WERI-Rb-1 (cell line): ENCODE measurements at regions not wholly inside any gene's neighbourhood (a gene's known extent, or its start where the extent isn't known, plus 50 kb on each side); places are given as distances from the start of the nearest gene placed in this dataset.

Experiments
- DNase-seq: peaks from one replicate; pipeline ENCODE4 v3.0.0-alpha.2; 2020
- H3K27ac ChIP-seq: fragments of 250-450 bp; sonication (Bioruptor Pico); 2 replicates; pipeline ENCODE4 v1.5.1; 2020; ENCODE audit warnings: mild to moderate bottlenecking, moderate library complexity
- H3K27me3 ChIP-seq: fragments of 250-450 bp; sonication (Bioruptor Pico); 2 replicates; pipeline ENCODE4 v1.5.1; 2021; ENCODE audit warnings: mild to moderate bottlenecking, low read depth, moderate library complexity; ENCODE audit not compliant: insufficient read depth, severe bottlenecking
- H3K36me3 ChIP-seq: fragments of 250-450 bp; sonication (Bioruptor Pico); 2 replicates; pipeline ENCODE4 v1.5.1; 2020; ENCODE audit warnings: mild to moderate bottlenecking, moderate library complexity
- H3K4me3 ChIP-seq: 2 replicates; pipeline ENCODE4 v1.5.1; 2011; ENCODE audit warnings: low read depth, mild to moderate bottlenecking, control low read depth, low read length
- H3K9me3 ChIP-seq: fragments of 250-450 bp; sonication (Bioruptor Pico); 2 replicates; pipeline ENCODE4 v1.5.1; 2021; ENCODE audit warnings: mild to moderate bottlenecking, moderate library complexity; ENCODE audit not compliant: severe bottlenecking
- TF ChIP-seq, protein P1 (sequence below): IDR thresholded peaks from 2 replicates; pipeline ENCODE4 v1.5.1; 2011; ENCODE audit warnings: low read depth, mild to moderate bottlenecking, control low read depth, inconsistent platforms, low read length

DNA sequence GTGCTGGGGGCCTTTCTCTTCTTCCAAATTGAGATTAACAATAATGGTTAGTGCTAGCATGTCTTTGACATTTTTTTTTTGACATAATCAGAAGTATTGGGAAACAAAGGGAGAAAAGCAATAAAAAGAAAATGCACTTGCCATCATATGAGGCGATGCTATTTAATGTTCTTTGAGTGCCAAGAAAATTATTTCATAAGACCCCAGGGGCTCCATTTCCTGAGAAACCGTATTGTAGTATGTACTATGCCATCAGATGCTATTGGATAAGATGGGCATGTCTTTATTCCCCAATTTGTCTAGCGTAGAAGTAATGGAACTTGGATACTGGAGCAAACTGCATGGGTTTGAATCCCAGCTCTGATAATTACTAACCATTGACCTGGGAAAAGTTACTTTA, 408.9 kb downstream of the ADRA2A start:
- TF ChIP-seq, protein P1, sequence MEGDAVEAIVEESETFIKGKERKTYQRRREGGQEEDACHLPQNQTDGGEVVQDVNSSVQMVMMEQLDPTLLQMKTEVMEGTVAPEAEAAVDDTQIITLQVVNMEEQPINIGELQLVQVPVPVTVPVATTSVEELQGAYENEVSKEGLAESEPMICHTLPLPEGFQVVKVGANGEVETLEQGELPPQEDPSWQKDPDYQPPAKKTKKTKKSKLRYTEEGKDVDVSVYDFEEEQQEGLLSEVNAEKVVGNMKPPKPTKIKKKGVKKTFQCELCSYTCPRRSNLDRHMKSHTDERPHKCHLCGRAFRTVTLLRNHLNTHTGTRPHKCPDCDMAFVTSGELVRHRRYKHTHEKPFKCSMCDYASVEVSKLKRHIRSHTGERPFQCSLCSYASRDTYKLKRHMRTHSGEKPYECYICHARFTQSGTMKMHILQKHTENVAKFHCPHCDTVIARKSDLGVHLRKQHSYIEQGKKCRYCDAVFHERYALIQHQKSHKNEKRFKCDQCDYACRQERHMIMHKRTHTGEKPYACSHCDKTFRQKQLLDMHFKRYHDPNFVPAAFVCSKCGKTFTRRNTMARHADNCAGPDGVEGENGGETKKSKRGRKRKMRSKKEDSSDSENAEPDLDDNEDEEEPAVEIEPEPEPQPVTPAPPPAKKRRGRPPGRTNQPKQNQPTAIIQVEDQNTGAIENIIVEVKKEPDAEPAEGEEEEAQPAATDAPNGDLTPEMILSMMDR: no peak
- H3K27me3 ChIP-seq: no peaks in the 10 kb centered on the region
- H3K36me3 ChIP-seq: no peaks in the 10 kb centered on the region; the same call in 1 of the 2 replicates
- no peak for DNase-seq
- H3K9me3 ChIP-seq: peaks cover 14% of the 10 kb centered on the region
- no peak overlapping the region for H3K27ac ChIP-seq
- H3K4me3 ChIP-seq: no peak overlapping the region

- TF ChIP-seq, protein P1: no peak
These were observed 409.5 kb downstream of the ADRA2A start for GRCh38 chr10:111486346-111486745.

GRCh38 chr10:111488668-111489067, 411.8 kb downstream of the ADRA2A start:
- Histone ChIP-seq H3K36me3 (no peaks in the 10 kb centered on the region; the same call in 1 of the 2 replicates), H3K27ac (no peak overlapping the region), H3K4me3 (no peak overlapping the region), H3K27me3 (no peaks in the 10 kb centered on the region), H3K9me3 (peaks cover 21% of the 10 kb centered on the region)
- TF ChIP-seq, protein P1: no peak
- no peak for DNase-seq

More at GRCh38 chr10:111486346-111486745, 409.5 kb downstream of the ADRA2A start:
- H3K9me3 ChIP-seq: peaks cover 18% of the 10 kb centered on the region
- no peak overlapping the region for H3K27ac ChIP-seq
- H3K36me3 ChIP-seq: no peaks in the 10 kb centered on the region; the same call in 1 of the 2 replicates
- no peak overlapping the region for H3K4me3 ChIP-seq
- no peak for DNase-seq
- no peaks in the 10 kb centered on the region for H3K27me3 ChIP-seq

GRCh38 chr10:111491154-111491553, 414.3 kb downstream of the ADRA2A start:
- TF ChIP-seq, protein P1: no peak
- Histone ChIP-seq H3K27ac (no peak overlapping the region), H3K27me3 (no peaks in the 10 kb centered on the region), H3K9me3 (peaks cover 21% of the 10 kb centered on the region), H3K4me3 (no peak overlapping the region), H3K36me3 (no peaks in the 10 kb centered on the region; the same call in 1 of the 2 replicates)
- no peak for DNase-seq

GRCh38 chr10:111493024-111493625, 416.3 kb downstream of the ADRA2A start:
- Histone ChIP-seq H3K36me3 (no peaks in the 10 kb centered on the region), H3K9me3 (peaks cover 21% of the 10 kb centered on the region), H3K27ac (no peak overlapping the region), H3K4me3 (no peak overlapping the region), H3K27me3 (no peaks in the 10 kb centered on the region)
- DNase-seq: no peak
- TF ChIP-seq, protein P1: no peak

DNA sequence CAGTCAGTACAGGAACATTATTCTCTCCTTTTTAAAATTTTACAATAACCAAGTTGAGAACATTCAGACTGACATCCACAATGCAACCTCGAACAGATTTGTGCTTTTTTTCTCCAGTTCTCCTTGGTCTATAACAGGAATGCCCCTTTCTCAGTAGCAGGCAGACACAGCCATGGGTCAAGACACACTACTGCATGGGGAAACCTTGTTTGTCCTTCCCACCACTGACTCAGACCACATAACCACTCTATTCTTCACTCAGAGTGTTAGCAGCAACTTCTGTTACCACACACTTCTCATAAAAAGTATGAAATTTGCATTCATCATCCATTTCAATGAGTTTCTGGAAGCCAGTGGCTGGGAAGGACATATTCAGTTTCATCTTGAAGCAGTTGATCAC, 421.7 kb downstream of the ADRA2A start:
- TF ChIP-seq, protein P1: no peak
- Histone ChIP-seq H3K4me3 (no peak overlapping the region), H3K27me3 (no peaks in the 10 kb centered on the region), H3K36me3 (no peaks in the 10 kb centered on the region), H3K9me3 (peaks cover 2% of the 10 kb centered on the region), H3K27ac (no peak overlapping the region)
- no peak for DNase-seq
